OCI-LY1 (cell line): ENCODE measurements at regions not wholly inside any gene's neighbourhood (a gene's known extent, or its start where the extent isn't known, plus 50 kb on each side); places are given as distances from the start of the nearest gene placed in this dataset.

Experiments used
- CTCF ChIP-seq: fragments of 200-600 bp; sonication (generic), shearing (Covaris generic); IDR thresholded peaks from 2 replicates; pipeline ENCODE4 v1.5.1; 2017; ENCODE audit warnings: mild to moderate bottlenecking, antibody characterized with exemption, low read length, moderate library complexity, mixed read lengths
- EZH2 ChIP-seq: fragments of 200-600 bp; sonication (generic), shearing (Covaris generic); IDR thresholded peaks from 2 replicates; pipeline ENCODE4 v1.8.0; 2017; ENCODE audit warnings: borderline replicate concordance, mixed run types, mild to moderate bottlenecking, antibody characterized with exemption, low read length, moderate library complexity, mixed read lengths

- TF ChIP-seq CTCF (no peak), EZH2 (no peak)
Observed at GRCh38 chr6:98239057-98239456, 595.3 kb upstream of the POU3F2 start.
